ENCODE measurements at regions not wholly inside any gene's neighbourhood (a gene's known extent, or its start where the extent isn't known, plus 50 kb on each side); places are given as distances from the start of the nearest gene placed in this dataset.

GRCh38 chr12:75782069-75782581, 249.5 kb downstream of the PHLDA1 start:
- TF ChIP-seq TARDBP (IDR thresholded peaks at IDR 0.05) (no peak), NFRKB (IDR thresholded peaks at IDR 0.05) (no peak), BHLHE40 (IDR thresholded peaks at IDR 0.05; ENCODE audit: borderline replicate concordance) (no peak), SUZ12 (IDR thresholded peaks at IDR 0.05) (no peak), FOXA1 (IDR thresholded peaks at IDR 0.05) (no peak)
